ENCODE measurements at regions not wholly inside any gene's neighbourhood (a gene's known extent, or its start where the extent isn't known, plus 50 kb on each side); places are given as distances from the start of the nearest gene placed in this dataset.
"Not testable (repeated sequence)": the region's sequence is repeated elsewhere in the genome, so short reads cannot be mapped to it uniquely, and the experiment has no call there.

GRCh38 chr2:35184471-35184870 lies 1171.1 kb upstream of the CRIM1 start:
- FAIRE-seq: no peak

GRCh38 chr2:35176726-35177125 lies 1178.9 kb upstream of the CRIM1 start:
- not testable (repeated sequence) for DNase-seq (ENCODE audit: low spot score); FAIRE-seq

More at GRCh38 chr2:35184471-35184870, 1171.1 kb upstream of the CRIM1 start:
- no peak for DNase-seq (ENCODE audit: low spot score)

- DNase-seq (ENCODE audit: low spot score) (no peak), FAIRE-seq (no peak)
These were observed 1180.7 kb upstream of the CRIM1 start for GRCh38 chr2:35174845-35175244.

GRCh38 chr2:35172687-35173086 lies 1182.9 kb upstream of the CRIM1 start:
- FAIRE-seq: no peak
- DNase-seq (ENCODE audit: low spot score): no peak

- FAIRE-seq: no peak
- DNase-seq (ENCODE audit: low spot score): no peak
These were observed 1187.2 kb upstream of the CRIM1 start for GRCh38 chr2:35168351-35168750.

- no peak for FAIRE-seq
- DNase-seq (ENCODE audit: low spot score): no peak
These were observed 1191.6 kb upstream of the CRIM1 start for GRCh38 chr2:35163948-35164347.

GRCh38 chr2:35160871-35161270 lies 1194.7 kb upstream of the CRIM1 start:
- DNase-seq (ENCODE audit: low spot score) (no peak), FAIRE-seq (no peak)

GRCh38 chr2:35125871-35126270 lies 1229.7 kb upstream of the CRIM1 start:
- FAIRE-seq (no peak), DNase-seq (ENCODE audit: low spot score) (no peak)

- DNase-seq (ENCODE audit: low spot score) (no peak), FAIRE-seq (no peak)
These were observed 1230.3 kb upstream of the CRIM1 start for GRCh38 chr2:35125278-35125677.

GRCh38 chr2:35116151-35116550 lies 1239.4 kb upstream of the CRIM1 start:
- DNase-seq (ENCODE audit: low spot score) (no peak), FAIRE-seq (no peak)

- DNase-seq (ENCODE audit: low spot score): peak; percentile 4
- peak; percentile 61 for FAIRE-seq
These were observed 1240.8 kb upstream of the CRIM1 start for GRCh38 chr2:35114765-35115164.

GRCh38 chr2:35112367-35112766 lies 1243.2 kb upstream of the CRIM1 start:
- DNase-seq (ENCODE audit: low spot score); FAIRE-seq: not testable (repeated sequence)

- no peak for FAIRE-seq
- DNase-seq (ENCODE audit: low spot score): no peak
These were observed 1251.3 kb upstream of the CRIM1 start for GRCh38 chr2:35104309-35104708.

GRCh38 chr2:35099342-35099741 lies 1256.2 kb upstream of the CRIM1 start:
- DNase-seq (ENCODE audit: low spot score): no peak
- FAIRE-seq: no peak

GRCh38 chr2:35082072-35082471 lies 1273.5 kb upstream of the CRIM1 start:
- no peak for FAIRE-seq
- DNase-seq (ENCODE audit: low spot score): no peak

GRCh38 chr2:35081622-35082015 lies 1274.0 kb upstream of the CRIM1 start:
- no peak for DNase-seq (ENCODE audit: low spot score)
- no peak for FAIRE-seq

- DNase-seq (ENCODE audit: low spot score): no peak
- no peak for FAIRE-seq
These were observed 1274.5 kb upstream of the CRIM1 start for GRCh38 chr2:35081001-35081621.

GRCh38 chr2:35080231-35080910 lies 1275.2 kb upstream of the CRIM1 start:
- no peak for DNase-seq (ENCODE audit: low spot score)
- FAIRE-seq: no peak

GRCh38 chr2:35067420-35067819 lies 1288.2 kb upstream of the CRIM1 start:
- peak; percentile 27 for FAIRE-seq
- DNase-seq (ENCODE audit: low spot score): no peak

- DNase-seq (ENCODE audit: low spot score) (no peak), FAIRE-seq (no peak)
These were observed 1291.7 kb upstream of the CRIM1 start for GRCh38 chr2:35063836-35064235.

- peak; percentile 6 for DNase-seq (ENCODE audit: low spot score)
- FAIRE-seq: peak; percentile 79
These were observed 1319.7 kb upstream of the CRIM1 start for GRCh38 chr2:35035883-35036282.

GRCh38 chr2:35033748-35034147 lies 1321.8 kb upstream of the CRIM1 start:
- no peak for DNase-seq (ENCODE audit: low spot score)
- no peak for FAIRE-seq

GRCh38 chr2:35023545-35023944 lies 1332.0 kb upstream of the CRIM1 start:
- FAIRE-seq: no peak
- no peak for DNase-seq (ENCODE audit: low spot score)
